SK-N-SH treated with all-trans-retinoic acid at 6 μM for 48 hours (cell line): ENCODE measurements at regions not wholly inside any gene's neighbourhood (a gene's known extent, or its start where the extent isn't known, plus 50 kb on each side); places are given as distances from the start of the nearest gene placed in this dataset.

Experiments used
- ATAC-seq: fragments of 200-7000 bp; cut with Tn5 transposase; 3 replicates; pipeline ENCODE4 v1.9.1; 2020; ENCODE audit warnings: mild to moderate bottlenecking, moderate library complexity
- ARNTL ChIP-seq: fragments of 450-650 bp; formaldehyde crosslinking; IDR thresholded peaks from 2 replicates; pipeline ENCODE4 v1.5.0; 2020; ENCODE audit warnings: low read depth, mild to moderate bottlenecking, moderate library complexity, borderline replicate concordance
- BACH2 ChIP-seq: fragments of 250-450 bp; sonication (Bioruptor Pico); IDR thresholded peaks from 2 replicates; pipeline ENCODE4 v1.9.0; 2021; ENCODE audit warnings: mild to moderate bottlenecking, borderline replicate concordance
- CSDC2 ChIP-seq: fragments of 250-450 bp; sonication (Bioruptor Pico); IDR thresholded peaks from 2 replicates; pipeline ENCODE4 v1.5.0; 2020; ENCODE audit warnings: mild to moderate bottlenecking, moderate library complexity
- ESRRG ChIP-seq: fragments of 250-450 bp; sonication (Bioruptor Pico); IDR thresholded peaks from 2 replicates; pipeline ENCODE4 v1.6.1; 2021; ENCODE audit warnings: mild to moderate bottlenecking
- GLIS3 ChIP-seq: fragments of 250-450 bp; sonication (Bioruptor Pico); IDR thresholded peaks from 2 replicates; pipeline ENCODE4 v1.5.0; 2020; ENCODE audit warnings: mild to moderate bottlenecking, moderate library complexity
- OSR1 ChIP-seq: fragments of 250-450 bp; sonication (Bioruptor Pico); IDR thresholded peaks from 2 replicates; pipeline ENCODE4 v1.8.0; 2022; ENCODE audit warnings: moderate library complexity, mild to moderate bottlenecking, inconsistent platforms
- PPARA ChIP-seq: fragments of 250-450 bp; sonication (Bioruptor Pico); IDR thresholded peaks from 2 replicates; pipeline ENCODE4 v1.5.0; 2020; ENCODE audit warnings: mild to moderate bottlenecking, borderline replicate concordance
- RARB ChIP-seq: fragments of 250-450 bp; sonication (Bioruptor Pico); IDR thresholded peaks from 2 replicates; pipeline ENCODE4 v1.8.0; 2021; ENCODE audit warnings: mild to moderate bottlenecking, moderate library complexity
- SNAI2 ChIP-seq: fragments of 250-450 bp; sonication (Bioruptor Pico); IDR thresholded peaks from 2 replicates; pipeline ENCODE4 v1.5.0; 2020; ENCODE audit warnings: mild to moderate bottlenecking, moderate library complexity
- TCF4 ChIP-seq: fragments of 250-450 bp; sonication (Bioruptor Pico); IDR thresholded peaks from 2 replicates; pipeline ENCODE4 v1.8.0; 2021; ENCODE audit warnings: mild to moderate bottlenecking, moderate library complexity, borderline replicate concordance
- TOX ChIP-seq: fragments of 250-450 bp; sonication (Bioruptor Pico); IDR thresholded peaks from 2 replicates; pipeline ENCODE4 v1.8.0; 2021; ENCODE audit warnings: mild to moderate bottlenecking, moderate library complexity, borderline replicate concordance
- ZC3H10 ChIP-seq: fragments of 250-450 bp; sonication (Bioruptor Pico); IDR thresholded peaks from 2 replicates; pipeline ENCODE4 v1.5.1; 2021; ENCODE audit warnings: mild to moderate bottlenecking, moderate library complexity
- ZFP3 ChIP-seq: fragments of 250-450 bp; sonication (Bioruptor Pico); IDR thresholded peaks from 2 replicates; pipeline ENCODE4 v1.5.0; 2020; ENCODE audit warnings: mild to moderate bottlenecking, moderate library complexity
- ZFP30 ChIP-seq: fragments of 450-650 bp; formaldehyde crosslinking; IDR thresholded peaks from 2 replicates; pipeline ENCODE4 v1.5.0; 2022; ENCODE audit warnings: mild to moderate bottlenecking, moderate library complexity
- ZNF565 ChIP-seq: fragments of 450-650 bp; formaldehyde crosslinking; conservative IDR thresholded peaks from 2 replicates; pipeline ENCODE4 v1.5.0; 2020; ENCODE audit warnings: low read depth, mild to moderate bottlenecking, moderate library complexity
- ZNF70 ChIP-seq: fragments of 450-650 bp; formaldehyde crosslinking; IDR thresholded peaks from 2 replicates; pipeline ENCODE4 v1.5.0; 2020; ENCODE audit warnings: mild to moderate bottlenecking, moderate library complexity
- ZNF8 ChIP-seq: fragments of 450-650 bp; formaldehyde crosslinking; IDR thresholded peaks from 2 replicates; pipeline ENCODE4 v1.5.0; 2020; ENCODE audit warnings: mild to moderate bottlenecking, moderate library complexity
- TF ChIP-seq, protein P1 (sequence below): fragments of 250-450 bp; sonication (Bioruptor Pico); IDR thresholded peaks from 2 replicates; pipeline ENCODE4 v1.5.0; 2020; ENCODE audit warnings: mild to moderate bottlenecking, moderate library complexity
- TF ChIP-seq, protein P2 (sequence below): fragments of 250-450 bp; sonication (Bioruptor Pico); IDR thresholded peaks from 2 replicates; pipeline ENCODE4 v1.8.0; 2020; ENCODE audit warnings: mild to moderate bottlenecking, moderate library complexity, borderline replicate concordance
- TF ChIP-seq, protein P3 (sequence below): fragments of 250-450 bp; sonication (Bioruptor Pico); IDR thresholded peaks from 2 replicates; pipeline ENCODE4 v1.5.1; 2021; ENCODE audit warnings: mild to moderate bottlenecking, moderate library complexity
- TF ChIP-seq, protein P4 (sequence below): fragments of 250-450 bp; sonication (Bioruptor Pico); IDR thresholded peaks from 2 replicates; pipeline ENCODE4 v1.8.0; 2021; ENCODE audit warnings: low read depth, mild to moderate bottlenecking, moderate library complexity, borderline replicate concordance

DNA sequence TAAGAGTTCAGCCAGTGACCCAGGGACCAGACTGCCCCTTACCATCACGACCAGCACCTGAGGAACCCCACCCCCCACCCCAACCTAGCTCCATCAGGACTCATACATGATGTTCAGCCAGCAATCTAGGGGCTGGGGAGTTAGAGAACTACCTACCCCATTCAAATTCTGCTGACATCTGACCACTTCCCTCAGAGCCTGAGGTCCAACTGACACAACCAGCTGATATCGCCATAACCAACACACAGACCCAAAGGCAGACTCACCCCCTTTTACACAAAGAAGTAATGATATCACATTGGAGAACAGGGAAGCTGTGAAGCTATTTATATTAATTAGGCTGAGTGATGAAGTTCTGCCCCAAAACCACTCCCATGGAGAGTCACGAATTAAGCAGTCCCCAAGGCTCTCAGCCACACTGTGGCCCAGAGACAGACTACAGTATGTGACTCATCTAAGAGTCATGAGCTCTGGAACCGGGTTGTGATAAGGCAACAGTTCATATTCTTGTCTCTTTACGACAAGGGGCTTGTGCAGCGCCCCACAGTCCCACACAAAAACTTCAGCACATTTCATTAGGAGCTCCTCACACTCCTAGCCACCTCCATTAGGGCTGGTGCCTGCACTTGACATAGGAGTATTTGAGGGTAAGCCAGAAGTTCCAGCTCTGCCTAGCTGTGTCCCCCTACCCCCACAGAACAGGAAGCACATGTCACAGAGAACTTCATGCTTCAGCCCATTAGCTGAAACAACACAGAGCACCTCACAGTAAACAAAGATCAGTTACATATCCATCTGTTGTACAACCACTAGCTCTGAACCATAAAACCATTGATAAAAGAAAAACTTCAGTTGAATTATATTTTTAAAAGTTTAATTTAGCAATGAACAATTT, 184.7 kb upstream of the ZCCHC13 start (continued):
- TF ChIP-seq, protein P1, sequence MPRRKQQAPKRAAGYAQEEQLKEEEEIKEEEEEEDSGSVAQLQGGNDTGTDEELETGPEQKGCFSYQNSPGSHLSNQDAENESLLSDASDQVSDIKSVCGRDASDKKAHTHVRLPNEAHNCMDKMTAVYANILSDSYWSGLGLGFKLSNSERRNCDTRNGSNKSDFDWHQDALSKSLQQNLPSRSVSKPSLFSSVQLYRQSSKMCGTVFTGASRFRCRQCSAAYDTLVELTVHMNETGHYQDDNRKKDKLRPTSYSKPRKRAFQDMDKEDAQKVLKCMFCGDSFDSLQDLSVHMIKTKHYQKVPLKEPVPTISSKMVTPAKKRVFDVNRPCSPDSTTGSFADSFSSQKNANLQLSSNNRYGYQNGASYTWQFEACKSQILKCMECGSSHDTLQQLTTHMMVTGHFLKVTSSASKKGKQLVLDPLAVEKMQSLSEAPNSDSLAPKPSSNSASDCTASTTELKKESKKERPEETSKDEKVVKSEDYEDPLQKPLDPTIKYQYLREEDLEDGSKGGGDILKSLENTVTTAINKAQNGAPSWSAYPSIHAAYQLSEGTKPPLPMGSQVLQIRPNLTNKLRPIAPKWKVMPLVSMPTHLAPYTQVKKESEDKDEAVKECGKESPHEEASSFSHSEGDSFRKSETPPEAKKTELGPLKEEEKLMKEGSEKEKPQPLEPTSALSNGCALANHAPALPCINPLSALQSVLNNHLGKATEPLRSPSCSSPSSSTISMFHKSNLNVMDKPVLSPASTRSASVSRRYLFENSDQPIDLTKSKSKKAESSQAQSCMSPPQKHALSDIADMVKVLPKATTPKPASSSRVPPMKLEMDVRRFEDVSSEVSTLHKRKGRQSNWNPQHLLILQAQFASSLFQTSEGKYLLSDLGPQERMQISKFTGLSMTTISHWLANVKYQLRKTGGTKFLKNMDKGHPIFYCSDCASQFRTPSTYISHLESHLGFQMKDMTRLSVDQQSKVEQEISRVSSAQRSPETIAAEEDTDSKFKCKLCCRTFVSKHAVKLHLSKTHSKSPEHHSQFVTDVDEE (CRISPR knock-in tag): no peak
- no peak for TF ChIP-seq TOX (CRISPR knock-in tag)
- TF ChIP-seq ARNTL (CRISPR knock-in tag): no peak
- TF ChIP-seq ZNF565: no peak
- TF ChIP-seq ZNF8 (CRISPR knock-in tag): no peak
- no peak for TF ChIP-seq ZFP3 (CRISPR knock-in tag)
- TF ChIP-seq ZFP30 (CRISPR knock-in tag): no peak

- ATAC-seq: no peak; the same call in 2 of the 3 replicates
- TF ChIP-seq, protein P2, sequence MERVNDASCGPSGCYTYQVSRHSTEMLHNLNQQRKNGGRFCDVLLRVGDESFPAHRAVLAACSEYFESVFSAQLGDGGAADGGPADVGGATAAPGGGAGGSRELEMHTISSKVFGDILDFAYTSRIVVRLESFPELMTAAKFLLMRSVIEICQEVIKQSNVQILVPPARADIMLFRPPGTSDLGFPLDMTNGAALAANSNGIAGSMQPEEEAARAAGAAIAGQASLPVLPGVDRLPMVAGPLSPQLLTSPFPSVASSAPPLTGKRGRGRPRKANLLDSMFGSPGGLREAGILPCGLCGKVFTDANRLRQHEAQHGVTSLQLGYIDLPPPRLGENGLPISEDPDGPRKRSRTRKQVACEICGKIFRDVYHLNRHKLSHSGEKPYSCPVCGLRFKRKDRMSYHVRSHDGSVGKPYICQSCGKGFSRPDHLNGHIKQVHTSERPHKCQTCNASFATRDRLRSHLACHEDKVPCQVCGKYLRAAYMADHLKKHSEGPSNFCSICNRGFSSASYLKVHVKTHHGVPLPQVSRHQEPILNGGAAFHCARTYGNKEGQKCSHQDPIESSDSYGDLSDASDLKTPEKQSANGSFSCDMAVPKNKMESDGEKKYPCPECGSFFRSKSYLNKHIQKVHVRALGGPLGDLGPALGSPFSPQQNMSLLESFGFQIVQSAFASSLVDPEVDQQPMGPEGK (CRISPR knock-in tag): no peak
- TF ChIP-seq TOX (CRISPR knock-in tag) (no peak), ZNF8 (CRISPR knock-in tag) (no peak), ZNF70 (no peak), ZNF565 (no peak), SNAI2 (CRISPR knock-in tag) (no peak), TCF4 (CRISPR knock-in tag) (no peak), BACH2 (CRISPR knock-in tag) (no peak), ZFP30 (CRISPR knock-in tag) (no peak), ZC3H10 (CRISPR knock-in tag) (no peak), OSR1 (CRISPR knock-in tag) (no peak)
- TF ChIP-seq, protein P3, sequence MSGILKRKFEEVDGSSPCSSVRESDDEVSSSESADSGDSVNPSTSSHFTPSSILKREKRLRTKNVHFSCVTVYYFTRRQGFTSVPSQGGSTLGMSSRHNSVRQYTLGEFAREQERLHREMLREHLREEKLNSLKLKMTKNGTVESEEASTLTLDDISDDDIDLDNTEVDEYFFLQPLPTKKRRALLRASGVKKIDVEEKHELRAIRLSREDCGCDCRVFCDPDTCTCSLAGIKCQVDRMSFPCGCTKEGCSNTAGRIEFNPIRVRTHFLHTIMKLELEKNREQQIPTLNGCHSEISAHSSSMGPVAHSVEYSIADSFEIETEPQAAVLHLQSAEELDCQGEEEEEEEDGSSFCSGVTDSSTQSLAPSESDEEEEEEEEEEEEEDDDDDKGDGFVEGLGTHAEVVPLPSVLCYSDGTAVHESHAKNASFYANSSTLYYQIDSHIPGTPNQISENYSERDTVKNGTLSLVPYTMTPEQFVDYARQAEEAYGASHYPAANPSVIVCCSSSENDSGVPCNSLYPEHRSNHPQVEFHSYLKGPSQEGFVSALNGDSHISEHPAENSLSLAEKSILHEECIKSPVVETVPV (CRISPR knock-in tag): no peak
Observed at GRCh38 chrX:74117962-74118902, 185.7 kb upstream of the ZCCHC13 start.

DNA sequence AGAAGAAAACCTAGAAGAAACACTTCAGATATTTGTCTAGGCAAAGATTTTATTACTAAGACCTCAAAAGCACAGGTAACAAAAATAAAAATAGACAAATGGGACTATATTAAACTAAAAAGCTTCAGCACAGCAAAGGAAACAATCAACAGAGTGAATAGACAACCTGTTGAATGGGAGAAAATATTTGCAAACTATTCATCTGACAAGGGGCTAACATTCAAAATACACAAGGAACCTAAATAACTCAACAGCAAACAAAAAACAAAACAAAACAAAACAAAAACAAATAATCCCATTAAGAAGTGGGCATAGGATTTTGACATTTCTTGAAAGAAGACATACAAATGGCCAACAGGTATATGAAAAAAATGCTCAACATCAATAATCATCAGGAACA, 192.7 kb upstream of the ZCCHC13 start:
- ATAC-seq: no peak
- TF ChIP-seq, protein P4, sequence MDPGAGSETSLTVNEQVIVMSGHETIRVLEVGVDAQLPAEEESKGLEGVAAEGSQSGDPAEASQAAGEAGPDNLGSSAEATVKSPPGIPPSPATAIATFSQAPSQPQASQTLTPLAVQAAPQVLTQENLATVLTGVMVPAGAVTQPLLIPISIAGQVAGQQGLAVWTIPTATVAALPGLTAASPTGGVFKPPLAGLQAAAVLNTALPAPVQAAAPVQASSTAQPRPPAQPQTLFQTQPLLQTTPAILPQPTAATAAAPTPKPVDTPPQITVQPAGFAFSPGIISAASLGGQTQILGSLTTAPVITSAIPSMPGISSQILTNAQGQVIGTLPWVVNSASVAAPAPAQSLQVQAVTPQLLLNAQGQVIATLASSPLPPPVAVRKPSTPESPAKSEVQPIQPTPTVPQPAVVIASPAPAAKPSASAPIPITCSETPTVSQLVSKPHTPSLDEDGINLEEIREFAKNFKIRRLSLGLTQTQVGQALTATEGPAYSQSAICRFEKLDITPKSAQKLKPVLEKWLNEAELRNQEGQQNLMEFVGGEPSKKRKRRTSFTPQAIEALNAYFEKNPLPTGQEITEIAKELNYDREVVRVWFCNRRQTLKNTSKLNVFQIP (CRISPR knock-in tag): no peak
- TF ChIP-seq RARB (CRISPR knock-in tag) (no peak), ZNF70 (no peak), SNAI2 (CRISPR knock-in tag) (no peak), CSDC2 (CRISPR knock-in tag) (no peak), ESRRG (CRISPR knock-in tag) (no peak), GLIS3 (no peak), PPARA (CRISPR knock-in tag) (no peak), TCF4 (CRISPR knock-in tag) (no peak)
- TF ChIP-seq, protein P1 (CRISPR knock-in tag): no peak
- TF ChIP-seq, protein P3 (CRISPR knock-in tag): no peak
